ENCODE measurements at regions not wholly inside any gene's neighbourhood (a gene's known extent, or its start where the extent isn't known, plus 50 kb on each side); places are given as distances from the start of the nearest gene placed in this dataset.

GRCh38 chr7:20543500-20543899, 72.0 kb upstream of the ABCB5 start:
- no peak for TF ChIP-seq CTCF (IDR thresholded peaks at IDR 0.05)
- no peak for TF ChIP-seq POLR2A (IDR thresholded peaks at IDR 0.05)
